H1 (cell line): ENCODE measurements at regions not wholly inside any gene's neighbourhood (a gene's known extent, or its start where the extent isn't known, plus 50 kb on each side); places are given as distances from the start of the nearest gene placed in this dataset.
A peak's percentile ranks its signal among the peaks of the same experiment; 100 is the strongest.

Source experiments
- CTCF ChIA-PET: fragments of 300-600 bp; sonication (Branson Sonifier 250); formaldehyde crosslinking; loops from one replicate; lab custom pipeline; 2021; ENCODE audit not compliant: partially characterized antibody; lab: Charles Lee
- POLR2A ChIA-PET: fragments of 300-600 bp; sonication (Branson Sonifier 250); formaldehyde crosslinking; loops from one replicate; lab custom pipeline; 2021; ENCODE audit warnings: inconsistent platforms; ENCODE audit not compliant: partially characterized antibody; lab: Charles Lee
- DNase-seq, 2 experiments: peaks; one replicate each; pipeline versions ENCODE4 v3.0.0 to v3.0.0-alpha.2; 2010 to 2022; ENCODE audit warnings: low spot score in 2 of 2, low read depth in 1 of 2, mixed read lengths in 1 of 2
- FAIRE-seq: peaks from 2 replicates; lab custom pipeline; 2011; peaks lifted over from hg19 to GRCh38; lab: Jason Lieb, UNC
- H2AFZ ChIP-seq: 2 replicates; pipeline ENCODE4 v1.8.1; 2012; ENCODE audit warnings: low read length, inconsistent platforms
- H2AK5ac ChIP-seq: 2 replicates; pipeline ENCODE4 v1.6.1; 2013; ENCODE audit warnings: low read depth, low read length
- H2BK120ac ChIP-seq: replicated peaks from 2 replicates; pipeline ENCODE3; 2013; ENCODE audit warnings: low read depth, low read length, inconsistent platforms
- H2BK12ac ChIP-seq: 2 replicates; pipeline ENCODE4 v1.6.1; 2013; ENCODE audit warnings: low read depth, low read length
- H2BK15ac ChIP-seq: 2 replicates; pipeline ENCODE4 v1.6.1; 2013; ENCODE audit warnings: low read length
- H2BK20ac ChIP-seq: 2 replicates; pipeline ENCODE4 v1.6.1; 2013; ENCODE audit warnings: low read length
- H2BK5ac ChIP-seq: 2 replicates; pipeline ENCODE4 v1.6.1; 2013; ENCODE audit warnings: low read depth, low read length
- H3K14ac ChIP-seq: 2 replicates; pipeline ENCODE4 v1.6.1; 2013; ENCODE audit warnings: inconsistent platforms; ENCODE audit not compliant: insufficient read length
- H3K18ac ChIP-seq: 2 replicates; pipeline ENCODE4 v1.6.1; 2013; ENCODE audit warnings: low read length; ENCODE audit errors: extremely low read depth
- H3K23ac ChIP-seq: 2 replicates; pipeline ENCODE4 v1.6.1; 2013; ENCODE audit warnings: inconsistent platforms; ENCODE audit not compliant: insufficient read length
- H3K23me2 ChIP-seq: 2 replicates; pipeline ENCODE4 v1.6.1; 2013; ENCODE audit warnings: low read depth, low read length
- H3K27ac ChIP-seq: 2 replicates; pipeline ENCODE4 v1.6.1; 2011; ENCODE audit warnings: low read depth, low read length, inconsistent platforms
- H3K27me3 ChIP-seq, 4 experiments: replicated peaks in 1 of 4; 1 replicate in 1 of 4; 2 replicates in 3 of 4; pipeline versions ENCODE4 v1.6.1 to v1.8.1; 2011 to 2013; ENCODE audit warnings: low read length in 3 of 4, mild to moderate bottlenecking in 3 of 4, inconsistent platforms in 2 of 4, mixed read lengths in 2 of 4, moderate library complexity in 1 of 4; ENCODE audit not compliant: control insufficient read depth in 3 of 4, insufficient read depth in 3 of 4; ENCODE audit errors: extremely low read depth in 1 of 4
- H3K36me3 ChIP-seq, 4 experiments: 2 replicates each; pipeline versions ENCODE4 v1.6.1 to v1.8.1; 2011 to 2013; ENCODE audit warnings: mild to moderate bottlenecking in 4 of 4, low read length in 3 of 4, moderate library complexity in 2 of 4, control low read depth in 1 of 4, inconsistent platforms in 1 of 4; ENCODE audit not compliant: insufficient read depth in 4 of 4, control insufficient read depth in 2 of 4
- H3K4ac ChIP-seq: replicated peaks from 2 replicates; pipeline ENCODE3; 2013; ENCODE audit warnings: low read length, low read depth, mixed read lengths, inconsistent platforms; ENCODE audit not compliant: insufficient read length
- H3K4me1 ChIP-seq, 4 experiments: replicated peaks in 1 of 4; 1 replicate in 1 of 4; 2 replicates in 3 of 4; pipeline versions ENCODE4 v1.6.1 to v1.8.1; 2011 to 2013; ENCODE audit warnings: low read length in 3 of 4, inconsistent platforms in 2 of 4, mixed read lengths in 1 of 4; ENCODE audit not compliant: insufficient read depth in 4 of 4, control insufficient read depth in 3 of 4
- H3K4me2 ChIP-seq, 2 experiments: 2 replicates each; pipeline versions ENCODE4 v1.6.1 to v1.8.1; 2011 to 2013; ENCODE audit warnings: low read depth in 2 of 2, low read length in 2 of 2, control low read depth in 1 of 2, inconsistent platforms in 1 of 2, mild to moderate bottlenecking in 1 of 2; ENCODE audit not compliant: insufficient read depth in 1 of 2
- H3K4me3 ChIP-seq, 4 experiments: fragments of 200-600, 300-600 bp in 1 of 4; sonication (generic), shearing (Covaris generic), sonication (Bioruptor Twin) in 1 of 4; 2 replicates each; pipeline versions ENCODE4 v1.5.1 to v1.8.1; 2011 to 2016; ENCODE audit warnings: low read length in 4 of 4, low read depth in 3 of 4, control low read depth in 2 of 4, inconsistent platforms in 2 of 4, mild to moderate bottlenecking in 2 of 4, mixed read lengths in 1 of 4, moderate library complexity in 1 of 4; ENCODE audit not compliant: insufficient read depth in 2 of 4; ENCODE audit errors: extremely low read depth in 1 of 4
- H3K56ac ChIP-seq: replicated peaks from 2 replicates; pipeline ENCODE3; 2013; ENCODE audit warnings: low read depth, mild to moderate bottlenecking, mixed read lengths, low read length, inconsistent platforms; ENCODE audit not compliant: insufficient read length
- H3K79me1 ChIP-seq: 2 replicates; pipeline ENCODE4 v1.6.1; 2013; ENCODE audit warnings: low read depth, low read length, control low read depth
- H3K79me2 ChIP-seq, 2 experiments: 2 replicates each; pipeline versions ENCODE4 v1.6.1 to v1.8.1; 2012 to 2013; ENCODE audit warnings: low read length in 2 of 2, mild to moderate bottlenecking in 2 of 2, inconsistent platforms in 1 of 2; ENCODE audit not compliant: insufficient read depth in 2 of 2, control insufficient read depth in 1 of 2
- H3K9ac ChIP-seq, 4 experiments: replicated peaks in 1 of 4; 1 replicate in 1 of 4; 2 replicates in 3 of 4; pipeline versions ENCODE4 v1.6.1 to v1.8.1; 2011 to 2013; ENCODE audit warnings: low read depth in 3 of 4, low read length in 3 of 4, control low read depth in 2 of 4, mild to moderate bottlenecking in 2 of 4, moderate library complexity in 2 of 4, inconsistent platforms in 1 of 4; ENCODE audit errors: extremely low read depth in 1 of 4
- H3K9me3 ChIP-seq, 2 experiments: 2 replicates each; pipeline versions ENCODE4 v1.6.1 to v1.8.1; 2012 to 2013; ENCODE audit warnings: mild to moderate bottlenecking in 2 of 2, moderate library complexity in 2 of 2, control low read depth in 1 of 2, inconsistent platforms in 1 of 2, low read depth in 1 of 2, low read length in 1 of 2, mixed read lengths in 1 of 2; ENCODE audit not compliant: insufficient read depth in 2 of 2
- H4K20me1 ChIP-seq, 2 experiments: replicated peaks in 1 of 2; 2 replicates each; pipeline versions ENCODE3 to v1.8.1; 2011 to 2013; ENCODE audit warnings: inconsistent platforms in 2 of 2, low read length in 2 of 2, mild to moderate bottlenecking in 1 of 2; ENCODE audit not compliant: insufficient read depth in 2 of 2, control insufficient read depth in 1 of 2
- H4K5ac ChIP-seq: 2 replicates; pipeline ENCODE4 v1.6.1; 2013; ENCODE audit warnings: low read length, low read depth, mixed read lengths, inconsistent platforms; ENCODE audit not compliant: insufficient read length
- H4K8ac ChIP-seq: 2 replicates; pipeline ENCODE4 v1.8.0; 2013; ENCODE audit warnings: mild to moderate bottlenecking, moderate library complexity, low read length, inconsistent platforms; ENCODE audit not compliant: insufficient read depth; ENCODE audit errors: extremely low read depth
- H4K91ac ChIP-seq: replicated peaks from 2 replicates; pipeline ENCODE3; 2013; ENCODE audit warnings: low read length, mixed read lengths, inconsistent platforms; ENCODE audit not compliant: insufficient read length
- ATF3 ChIP-seq: IDR thresholded peaks from 2 replicates; pipeline ENCODE4 v1.6.1; 2011; ENCODE audit warnings: low read depth, mild to moderate bottlenecking, low read length; ENCODE audit not compliant: insufficient read depth
- CEBPB ChIP-seq: IDR thresholded peaks from 2 replicates; pipeline ENCODE4 v1.6.1; 2012; ENCODE audit warnings: low read depth, low read length
- CHD1 ChIP-seq: IDR thresholded peaks from 2 replicates; pipeline ENCODE4 v1.6.1; 2012; ENCODE audit warnings: low read depth, low read length, improper control_type of control experiment
- EZH2 ChIP-seq: fragments of 200-600 bp; sonication (generic); IDR thresholded peaks from 2 replicates; pipeline ENCODE4 v1.7.1; 2012; ENCODE audit warnings: low read depth, mild to moderate bottlenecking, moderate library complexity, low read length, inconsistent platforms; ENCODE audit not compliant: severe bottlenecking
- GABPA ChIP-seq: IDR thresholded peaks from 2 replicates; pipeline ENCODE4 v1.6.1; 2011; ENCODE audit warnings: mild to moderate bottlenecking, low read length, moderate library complexity, borderline replicate concordance; ENCODE audit not compliant: insufficient read depth
- GTF2F1 ChIP-seq: IDR thresholded peaks from 2 replicates; pipeline ENCODE4 v1.6.1; 2012; ENCODE audit warnings: low read depth, low read length, improper control_type of control experiment, borderline replicate concordance
- JUND ChIP-seq: IDR thresholded peaks from 2 replicates; pipeline ENCODE4 v1.6.1; 2011; ENCODE audit warnings: mild to moderate bottlenecking, improper control_type of control experiment, low read length
- KDM4A ChIP-seq: IDR thresholded peaks from one replicate; pipeline ENCODE4 v1.7.1; 2012; ENCODE audit warnings: low read depth, mild to moderate bottlenecking, moderate library complexity, low read length, inconsistent platforms; ENCODE audit not compliant: severe bottlenecking
- KDM5A ChIP-seq: fragments of 200-600 bp; IDR thresholded peaks from 2 replicates; pipeline ENCODE4 v1.7.1; 2012; ENCODE audit warnings: mild to moderate bottlenecking, low read length, inconsistent platforms, mixed read lengths
- USF2 ChIP-seq: IDR thresholded peaks from 2 replicates; pipeline ENCODE4 v1.6.1; 2011; ENCODE audit warnings: low read length, improper control_type of control experiment
- WGBS, 2 experiments: shearing (Covaris generic) in 1 of 2; methylation state at CpG; one replicate each; pipeline versions ENCODE4 v1.1.6 to v1.1.7; 2013 to 2015; ENCODE audit warnings: low lambda C conversion rate in 2 of 2, mixed read lengths in 2 of 2, inconsistent platforms in 1 of 2, low coverage in 1 of 2, missing lambda C conversion rate in 1 of 2; ENCODE audit not compliant: insufficient replicate concordance in 2 of 2, insufficient coverage in 1 of 2, insufficient read length in 1 of 2; ENCODE audit errors: extremely low coverage in 1 of 2, missing lambda C conversion rate in 1 of 2; 5-methylcytosine and 5-hydroxymethylcytosine counted together

GRCh38 chr1:181179279-181179986 lies 90.9 kb downstream of the IER5 start:
- Histone ChIP-seq H3K4ac (no peak overlapping the region), H2AFZ (no peak overlapping the region), H3K27ac (no peak overlapping the region), H3K27me3 (no peaks in the 10 kb centered on the region), H3K4me3 (peak overlapping the region in 2 of 4 experiments; percentile 7 to 27; a peak in 2 of 8 replicates), H3K23ac (no peak overlapping the region), H2BK20ac (0 out of 2 replicates have a peak overlapping the region, but pooled peaks have one; percentile 2), H3K23me2 (no peaks in the 10 kb centered on the region), H3K79me2 (no peaks in the 10 kb centered on the region), H3K14ac (no peak overlapping the region), H3K18ac (peak overlapping the region; percentile 9; the same call in 1 of the 2 replicates), H3K4me2 (peak overlapping the region; percentile 46 to 58), H2BK12ac (no peak overlapping the region), H2BK15ac (no peak overlapping the region; the same call in 1 of the 2 replicates), H3K4me1 (peaks cover 15 to 27% (median 21%) of the 10 kb centered on the region in 4 experiments), H4K8ac (no peak overlapping the region), H2AK5ac (0 out of 2 replicates have a peak overlapping the region, but pooled peaks have one; percentile 11), H4K20me1 (no peaks in the 10 kb centered on the region), H4K91ac (peak overlapping the region; percentile 59), H2BK120ac (no peak overlapping the region), H2BK5ac (no peak overlapping the region), H3K9ac (no peak overlapping the region), H4K5ac (peak overlapping the region; percentile 6), H3K36me3 (no peaks in the 10 kb centered on the region), H3K9me3 (no peaks in the 10 kb centered on the region), H3K79me1 (no peaks in the 10 kb centered on the region), H3K56ac (no peak overlapping the region)
- WGBS, 2 experiments: 69% methylated on average over 10 of the region's 10 CpGs; no CpG with 5 or more reads in 1 of the 2 experiments
- CTCF ChIA-PET: interaction anchor here (0.6 to 2.8 kb wide), 9 partner anchors 10 to 768 kb away, joined by 3 to 16 read pairs (median 3); no protein-coding TSS in a partner anchor
- POLR2A ChIA-PET: interaction anchor here (1.2 to 1.9 kb wide), 2 partner anchors 9 to 224 kb away, joined by 3 to 7 read pairs; no protein-coding TSS in a partner anchor
- FAIRE-seq (no peak), DNase-seq (no peak)
- TF ChIP-seq CHD1 (no peak), CEBPB (no peak), EZH2 (no peak), KDM5A (no peak), GTF2F1 (no peak), GABPA (no peak), ATF3 (no peak), KDM4A (no peak), JUND (no peak), USF2 (no peak)
